WTC11 (cell line): ENCODE measurements at regions not wholly inside any gene's neighbourhood (a gene's known extent, or its start where the extent isn't known, plus 50 kb on each side); places are given as distances from the start of the nearest gene placed in this dataset.

Source experiments
- ATAC-seq: fragments of 200-7000 bp; cut with Tn5 transposase; 2 replicates; pipeline ENCODE4 v1.10.0; 2021; ENCODE audit warnings: mild to moderate bottlenecking, moderate library complexity
- CTCF ChIA-PET: fragments of 300-600 bp; sonication (Branson Sonifier 250); formaldehyde crosslinking; loops from one replicate; lab custom pipeline; 2021; ENCODE audit warnings: antibody characterized with exemption; lab: Charles Lee
- POLR2A ChIA-PET: fragments of 350-600 bp; sonication (Branson Sonifier 250); formaldehyde crosslinking; loops from one replicate; lab custom pipeline; 2021; ENCODE audit warnings: antibody characterized with exemption; lab: Charles Lee
- DNase-seq: peaks from one replicate; pipeline ENCODE4 v3.0.0; 2021; ENCODE audit warnings: low spot score
- H3K27ac Mint-ChIP-seq: 2 replicates; pipeline ENCODE4 v1.8.0; 2021; ENCODE audit warnings: mixed read lengths
- H3K27me3 Mint-ChIP-seq: 2 replicates; pipeline ENCODE4 v1.8.0; 2021; ENCODE audit warnings: low read depth, mild to moderate bottlenecking, moderate library complexity, mixed read lengths
- H3K36me3 Mint-ChIP-seq: 2 replicates; pipeline ENCODE4 v1.8.0; 2021; ENCODE audit warnings: mixed read lengths
- H3K4me1 Mint-ChIP-seq: 2 replicates; pipeline ENCODE4 v1.8.0; 2022; ENCODE audit warnings: mixed read lengths
- H3K4me3 Mint-ChIP-seq: 2 replicates; pipeline ENCODE4 v1.8.0; 2021; ENCODE audit warnings: mild to moderate bottlenecking, moderate library complexity, mixed read lengths
- H3K9me3 Mint-ChIP-seq: 2 replicates; pipeline ENCODE4 v1.8.0; 2021; ENCODE audit warnings: mixed read lengths
- CTCF ChIP-seq: fragments of 200-600 bp; IDR thresholded peaks from 2 replicates; pipeline ENCODE4 v1.8.0; 2022; ENCODE audit warnings: antibody characterized with exemption
- E2F1 ChIP-seq: sonication (generic); formaldehyde crosslinking; IDR thresholded peaks from 2 replicates; pipeline ENCODE4 v1.8.0; 2022; ENCODE audit warnings: mild to moderate bottlenecking, missing genetic modification reagents
- ETV6 ChIP-seq: sonication (generic); formaldehyde crosslinking; IDR thresholded peaks from 2 replicates; pipeline ENCODE4 v1.8.1; 2022; ENCODE audit warnings: mild to moderate bottlenecking, missing genetic modification reagents
- FOXP1 ChIP-seq: sonication (generic); formaldehyde crosslinking; IDR thresholded peaks from 2 replicates; pipeline ENCODE4 v1.8.0; 2022; ENCODE audit warnings: missing genetic modification reagents, mild to moderate bottlenecking, moderate library complexity, borderline replicate concordance
- FOXP4 ChIP-seq: sonication (generic); formaldehyde crosslinking; IDR thresholded peaks from 2 replicates; pipeline ENCODE4 v1.8.0; 2022; ENCODE audit warnings: mild to moderate bottlenecking, missing genetic modification reagents
- MAX ChIP-seq: sonication (generic); formaldehyde crosslinking; IDR thresholded peaks from 2 replicates; pipeline ENCODE4 v1.8.0; 2022; ENCODE audit warnings: mild to moderate bottlenecking, missing genetic modification reagents
- MXD4 ChIP-seq: fragments of 250-450 bp; sonication (Bioruptor Pico); IDR thresholded peaks from 2 replicates; pipeline ENCODE4 v1.8.0; 2021; ENCODE audit warnings: mild to moderate bottlenecking, moderate library complexity, borderline replicate concordance
- NFATC4 ChIP-seq: fragments of 250-450 bp; sonication (Bioruptor Pico); IDR thresholded peaks from 2 replicates; pipeline ENCODE4 v1.9.0; 2021; ENCODE audit warnings: mild to moderate bottlenecking
- PRRX2 ChIP-seq: fragments of 250-450 bp; sonication (Bioruptor Pico); IDR thresholded peaks from 2 replicates; pipeline ENCODE4 v1.8.0; 2021; ENCODE audit warnings: mild to moderate bottlenecking
- SOX15 ChIP-seq: fragments of 250-450 bp; sonication (Bioruptor Pico); IDR thresholded peaks from 2 replicates; pipeline ENCODE4 v1.9.0; 2021; ENCODE audit warnings: mild to moderate bottlenecking
- SP1 ChIP-seq: sonication (generic); formaldehyde crosslinking; conservative IDR thresholded peaks from 2 replicates; pipeline ENCODE4 v1.8.1; 2022; ENCODE audit warnings: missing genetic modification reagents
- ZNF121 ChIP-seq: sonication (generic); formaldehyde crosslinking; IDR thresholded peaks from 2 replicates; pipeline ENCODE4 v1.8.0; 2023; ENCODE audit warnings: missing genetic modification reagents
- ZNF138 ChIP-seq: sonication (generic); formaldehyde crosslinking; conservative IDR thresholded peaks from 2 replicates; pipeline ENCODE4 v1.8.1; 2022; ENCODE audit warnings: mild to moderate bottlenecking, moderate library complexity, missing genetic modification reagents
- ZNF219 ChIP-seq: sonication (generic); formaldehyde crosslinking; IDR thresholded peaks from 2 replicates; pipeline ENCODE4 v1.8.0; 2023; ENCODE audit warnings: missing genetic modification reagents, mild to moderate bottlenecking, borderline replicate concordance
- ZNF416 ChIP-seq: fragments of 250-450 bp; sonication (Bioruptor Pico); IDR thresholded peaks from 2 replicates; pipeline ENCODE4 v1.9.0; 2021; ENCODE audit warnings: mild to moderate bottlenecking, inconsistent platforms
- TF ChIP-seq, protein P1 (sequence below): sonication (generic); formaldehyde crosslinking; IDR thresholded peaks from 2 replicates; pipeline ENCODE4 v1.8.1; 2023; ENCODE audit warnings: mild to moderate bottlenecking, missing genetic modification reagents
- TF ChIP-seq, protein P2 (sequence below): sonication (generic); formaldehyde crosslinking; IDR thresholded peaks from 2 replicates; pipeline ENCODE4 v1.8.0; 2022; ENCODE audit warnings: mild to moderate bottlenecking, missing genetic modification reagents
- TF ChIP-seq, protein P3 (sequence below): fragments of 250-450 bp; sonication (Bioruptor Pico); IDR thresholded peaks from 2 replicates; pipeline ENCODE4 v1.9.0; 2021; ENCODE audit warnings: mild to moderate bottlenecking
- TF ChIP-seq, protein P4 (sequence below): sonication (generic); formaldehyde crosslinking; IDR thresholded peaks from 2 replicates; pipeline ENCODE4 v1.8.1; 2023; ENCODE audit warnings: mild to moderate bottlenecking, missing genetic modification reagents, moderate library complexity
- TF ChIP-seq, protein P5 (sequence below): sonication (generic); formaldehyde crosslinking; IDR thresholded peaks from 2 replicates; pipeline ENCODE4 v1.8.0; 2023; ENCODE audit warnings: missing genetic modification reagents, mild to moderate bottlenecking, borderline replicate concordance

DNA sequence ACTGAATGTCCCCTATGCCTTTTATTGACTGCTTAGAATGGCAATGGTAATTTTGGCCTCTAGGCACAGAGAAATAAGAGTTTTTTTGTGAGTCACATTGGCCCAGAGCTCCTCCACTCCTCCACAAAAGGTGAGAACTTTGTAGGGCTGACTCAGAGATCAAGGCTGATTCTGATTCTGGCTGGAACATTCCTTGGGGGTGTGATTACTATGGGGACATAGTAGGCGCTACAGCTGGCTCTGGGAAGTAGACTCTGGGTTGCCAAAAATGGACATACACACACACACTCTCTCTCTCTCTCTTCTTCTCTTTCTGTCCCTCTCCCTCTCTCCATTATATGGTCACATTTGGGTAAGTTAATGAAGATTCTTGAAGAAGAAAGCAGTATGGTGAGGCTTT lies 174.6 kb upstream of the DDHD1 start:
- ATAC-seq (no peak), DNase-seq (no peak)
- CTCF ChIA-PET: interaction anchor here (1.1 kb wide), 1 partner anchor 22 kb away, joined by 3 read pairs; no protein-coding TSS in a partner anchor
- no peaks in the 10 kb centered on the region for H3K27me3 Mint-ChIP-seq
- H3K9me3 Mint-ChIP-seq: peaks cover 5% of the 10 kb centered on the region
- H3K4me3 Mint-ChIP-seq: no peak overlapping the region
- H3K27ac Mint-ChIP-seq: peak overlapping the region; percentile 47; the same call in 1 of the 2 replicates
- no peak for TF ChIP-seq FOXP1
- H3K4me1 Mint-ChIP-seq: peaks cover 35% of the 10 kb centered on the region
- POLR2A ChIA-PET: no interaction called here
- no peaks in the 10 kb centered on the region for H3K36me3 Mint-ChIP-seq

- POLR2A ChIA-PET: interaction anchor here (0.7 kb wide), 1 partner anchor 374 kb away, joined by 3 read pairs; the partner anchor contains the start of gene FERMT2
- peak; percentile 93 for ATAC-seq
These were observed 172.2 kb upstream of the DDHD1 start for GRCh38 chr14:53325176-53325806.

More at GRCh38 chr14:53325176-53325806, 172.2 kb upstream of the DDHD1 start:
- Mint-ChIP-seq H3K4me1 (peaks cover 35% of the 10 kb centered on the region), H3K36me3 (peaks cover 8% of the 10 kb centered on the region; the same call in 1 of the 2 replicates), H3K27me3 (no peaks in the 10 kb centered on the region), H3K9me3 (peaks cover 9% of the 10 kb centered on the region), H3K4me3 (no peak overlapping the region), H3K27ac (no peak overlapping the region)
- no peak for DNase-seq
- CTCF ChIA-PET: interaction anchor here (0.6 to 2.1 kb wide), 17 partner anchors 9 to 1004 kb away, joined by 3 to 19 read pairs (median 3); no protein-coding TSS in a partner anchor
- TF ChIP-seq MXD4 (CRISPR knock-in tag) (no peak), FOXP4 (CRISPR knock-in tag) (no peak), ZNF138 (no peak), PRRX2 (CRISPR knock-in tag) (no peak), NFATC4 (CRISPR knock-in tag) (no peak), MAX (CRISPR knock-in tag) (no peak), ZNF219 (CRISPR knock-in tag) (no peak), E2F1 (no peak), SP1 (CRISPR knock-in tag) (no peak), FOXP1 (no peak), ZNF121 (CRISPR knock-in tag) (no peak), CTCF (no peak), ZNF416 (CRISPR knock-in tag) (no peak), SOX15 (CRISPR knock-in tag) (no peak), ETV6 (no peak)
- TF ChIP-seq, protein P1, sequence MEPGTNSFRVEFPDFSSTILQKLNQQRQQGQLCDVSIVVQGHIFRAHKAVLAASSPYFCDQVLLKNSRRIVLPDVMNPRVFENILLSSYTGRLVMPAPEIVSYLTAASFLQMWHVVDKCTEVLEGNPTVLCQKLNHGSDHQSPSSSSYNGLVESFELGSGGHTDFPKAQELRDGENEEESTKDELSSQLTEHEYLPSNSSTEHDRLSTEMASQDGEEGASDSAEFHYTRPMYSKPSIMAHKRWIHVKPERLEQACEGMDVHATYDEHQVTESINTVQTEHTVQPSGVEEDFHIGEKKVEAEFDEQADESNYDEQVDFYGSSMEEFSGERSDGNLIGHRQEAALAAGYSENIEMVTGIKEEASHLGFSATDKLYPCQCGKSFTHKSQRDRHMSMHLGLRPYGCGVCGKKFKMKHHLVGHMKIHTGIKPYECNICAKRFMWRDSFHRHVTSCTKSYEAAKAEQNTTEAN (CRISPR knock-in tag): no peak
- TF ChIP-seq, protein P2, sequence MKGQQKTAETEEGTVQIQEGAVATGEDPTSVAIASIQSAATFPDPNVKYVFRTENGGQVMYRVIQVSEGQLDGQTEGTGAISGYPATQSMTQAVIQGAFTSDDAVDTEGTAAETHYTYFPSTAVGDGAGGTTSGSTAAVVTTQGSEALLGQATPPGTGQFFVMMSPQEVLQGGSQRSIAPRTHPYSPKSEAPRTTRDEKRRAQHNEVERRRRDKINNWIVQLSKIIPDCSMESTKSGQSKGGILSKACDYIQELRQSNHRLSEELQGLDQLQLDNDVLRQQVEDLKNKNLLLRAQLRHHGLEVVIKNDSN (CRISPR knock-in tag): no peak
- TF ChIP-seq, protein P3, sequence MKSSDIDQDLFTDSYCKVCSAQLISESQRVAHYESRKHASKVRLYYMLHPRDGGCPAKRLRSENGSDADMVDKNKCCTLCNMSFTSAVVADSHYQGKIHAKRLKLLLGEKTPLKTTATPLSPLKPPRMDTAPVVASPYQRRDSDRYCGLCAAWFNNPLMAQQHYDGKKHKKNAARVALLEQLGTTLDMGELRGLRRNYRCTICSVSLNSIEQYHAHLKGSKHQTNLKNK (CRISPR knock-in tag): no peak
- TF ChIP-seq, protein P4, sequence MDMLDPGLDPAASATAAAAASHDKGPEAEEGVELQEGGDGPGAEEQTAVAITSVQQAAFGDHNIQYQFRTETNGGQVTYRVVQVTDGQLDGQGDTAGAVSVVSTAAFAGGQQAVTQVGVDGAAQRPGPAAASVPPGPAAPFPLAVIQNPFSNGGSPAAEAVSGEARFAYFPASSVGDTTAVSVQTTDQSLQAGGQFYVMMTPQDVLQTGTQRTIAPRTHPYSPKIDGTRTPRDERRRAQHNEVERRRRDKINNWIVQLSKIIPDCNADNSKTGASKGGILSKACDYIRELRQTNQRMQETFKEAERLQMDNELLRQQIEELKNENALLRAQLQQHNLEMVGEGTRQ (CRISPR knock-in tag): no peak
- TF ChIP-seq, protein P5, sequence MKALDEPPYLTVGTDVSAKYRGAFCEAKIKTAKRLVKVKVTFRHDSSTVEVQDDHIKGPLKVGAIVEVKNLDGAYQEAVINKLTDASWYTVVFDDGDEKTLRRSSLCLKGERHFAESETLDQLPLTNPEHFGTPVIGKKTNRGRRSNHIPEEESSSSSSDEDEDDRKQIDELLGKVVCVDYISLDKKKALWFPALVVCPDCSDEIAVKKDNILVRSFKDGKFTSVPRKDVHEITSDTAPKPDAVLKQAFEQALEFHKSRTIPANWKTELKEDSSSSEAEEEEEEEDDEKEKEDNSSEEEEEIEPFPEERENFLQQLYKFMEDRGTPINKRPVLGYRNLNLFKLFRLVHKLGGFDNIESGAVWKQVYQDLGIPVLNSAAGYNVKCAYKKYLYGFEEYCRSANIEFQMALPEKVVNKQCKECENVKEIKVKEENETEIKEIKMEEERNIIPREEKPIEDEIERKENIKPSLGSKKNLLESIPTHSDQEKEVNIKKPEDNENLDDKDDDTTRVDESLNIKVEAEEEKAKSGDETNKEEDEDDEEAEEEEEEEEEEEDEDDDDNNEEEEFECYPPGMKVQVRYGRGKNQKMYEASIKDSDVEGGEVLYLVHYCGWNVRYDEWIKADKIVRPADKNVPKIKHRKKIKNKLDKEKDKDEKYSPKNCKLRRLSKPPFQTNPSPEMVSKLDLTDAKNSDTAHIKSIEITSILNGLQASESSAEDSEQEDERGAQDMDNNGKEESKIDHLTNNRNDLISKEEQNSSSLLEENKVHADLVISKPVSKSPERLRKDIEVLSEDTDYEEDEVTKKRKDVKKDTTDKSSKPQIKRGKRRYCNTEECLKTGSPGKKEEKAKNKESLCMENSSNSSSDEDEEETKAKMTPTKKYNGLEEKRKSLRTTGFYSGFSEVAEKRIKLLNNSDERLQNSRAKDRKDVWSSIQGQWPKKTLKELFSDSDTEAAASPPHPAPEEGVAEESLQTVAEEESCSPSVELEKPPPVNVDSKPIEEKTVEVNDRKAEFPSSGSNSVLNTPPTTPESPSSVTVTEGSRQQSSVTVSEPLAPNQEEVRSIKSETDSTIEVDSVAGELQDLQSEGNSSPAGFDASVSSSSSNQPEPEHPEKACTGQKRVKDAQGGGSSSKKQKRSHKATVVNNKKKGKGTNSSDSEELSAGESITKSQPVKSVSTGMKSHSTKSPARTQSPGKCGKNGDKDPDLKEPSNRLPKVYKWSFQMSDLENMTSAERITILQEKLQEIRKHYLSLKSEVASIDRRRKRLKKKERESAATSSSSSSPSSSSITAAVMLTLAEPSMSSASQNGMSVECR (CRISPR knock-in tag): no peak
